ENCODE measurements at regions not wholly inside any gene's neighbourhood (a gene's known extent, or its start where the extent isn't known, plus 50 kb on each side); places are given as distances from the start of the nearest gene placed in this dataset.

GRCh38 chr9:30970812-30971211, 1413.6 kb upstream of the ACO1 start:
- BruUV-seq (replicated peaks): no TSS peak
- Histone ChIP-seq H3K4me2 (no peak overlapping the region), H4K20me1 (ENCODE audit: insufficient read depth) (no peaks in the 10 kb centered on the region), H3K4me3 (no peak overlapping the region), H3K4me1 (replicated peaks; ENCODE audit: insufficient read depth) (no peaks in the 10 kb centered on the region), H3K36me3 (ENCODE audit: low read depth) (no peaks in the 10 kb centered on the region), H3K9me3 (ENCODE audit: insufficient read depth, low read depth) (no peaks in the 10 kb centered on the region), H3K27ac (no peak overlapping the region), H3K9me2 (ENCODE audit: insufficient read depth) (no peaks in the 10 kb centered on the region), H3F3A (ENCODE audit: insufficient read depth, low read depth) (no peaks in the 10 kb centered on the region), H3K27me3 (ENCODE audit: insufficient read depth, low read depth) (no peaks in the 10 kb centered on the region), H2AFZ (no peak overlapping the region), H3K79me2 (ENCODE audit: low read depth) (no peaks in the 10 kb centered on the region)
- ChIA-PET CTCF (no interaction called here), POLR2A (ENCODE audit: unreplicated experiment) (no interaction called here)
- no peak for TF ChIP-seq EZH2 (IDR thresholded peaks at IDR 0.05; ENCODE audit: low read depth)
- no peak for TF ChIP-seq CTCF (conservative IDR thresholded peaks at IDR 0.05)
- DNase-seq: no peak
- intact Hi-C loops (cut with micrococcal nuclease; ENCODE audit: unreplicated experiment): no loop called here

- Histone ChIP-seq H2AFZ (no peak overlapping the region), H3K4me1 (replicated peaks; ENCODE audit: insufficient read depth) (no peaks in the 10 kb centered on the region), H3K27me3 (ENCODE audit: insufficient read depth, low read depth) (no peaks in the 10 kb centered on the region), H4K20me1 (ENCODE audit: insufficient read depth) (no peaks in the 10 kb centered on the region), H3K9me2 (ENCODE audit: insufficient read depth) (no peaks in the 10 kb centered on the region), H3K9me3 (ENCODE audit: insufficient read depth, low read depth) (no peaks in the 10 kb centered on the region), H3K79me2 (ENCODE audit: low read depth) (no peaks in the 10 kb centered on the region), H3F3A (ENCODE audit: insufficient read depth, low read depth) (no peaks in the 10 kb centered on the region), H3K4me2 (no peak overlapping the region), H3K36me3 (ENCODE audit: low read depth) (no peaks in the 10 kb centered on the region), H3K4me3 (no peak overlapping the region), H3K27ac (no peak overlapping the region)
- TF ChIP-seq EZH2 (IDR thresholded peaks at IDR 0.05; ENCODE audit: low read depth): no peak
- no peak for TF ChIP-seq CTCF (conservative IDR thresholded peaks at IDR 0.05)
- intact Hi-C loops (cut with micrococcal nuclease; ENCODE audit: unreplicated experiment): no loop called here
- POLR2A ChIA-PET (ENCODE audit: unreplicated experiment): no interaction called here
- DNase-seq: no peak
- BruUV-seq (replicated peaks): no TSS peak
- CTCF ChIA-PET: no interaction called here
Measured at GRCh38 chr9:30972654-30973053, 1411.8 kb upstream of the ACO1 start.

- TF ChIP-seq EZH2 (IDR thresholded peaks at IDR 0.05; ENCODE audit: low read depth): no peak
- TF ChIP-seq CTCF (conservative IDR thresholded peaks at IDR 0.05): no peak
- H3F3A ChIP-seq (ENCODE audit: insufficient read depth, low read depth): no peaks in the 10 kb centered on the region
- no peak overlapping the region for H2AFZ ChIP-seq
- no peaks in the 10 kb centered on the region for H3K9me3 ChIP-seq (ENCODE audit: insufficient read depth, low read depth)
- DNase-seq: no peak
- no peak overlapping the region for H3K4me3 ChIP-seq
- BruUV-seq (replicated peaks): no TSS peak
- H3K79me2 ChIP-seq (ENCODE audit: low read depth): no peaks in the 10 kb centered on the region
- no peaks in the 10 kb centered on the region for H3K9me2 ChIP-seq (ENCODE audit: insufficient read depth)
- H3K27me3 ChIP-seq (ENCODE audit: insufficient read depth, low read depth): no peaks in the 10 kb centered on the region
- no peaks in the 10 kb centered on the region for H4K20me1 ChIP-seq (ENCODE audit: insufficient read depth)
- H3K4me2 ChIP-seq: no peak overlapping the region
- H3K4me1 ChIP-seq (replicated peaks; ENCODE audit: insufficient read depth): no peaks in the 10 kb centered on the region
- H3K27ac ChIP-seq: no peak overlapping the region
- POLR2A ChIA-PET (ENCODE audit: unreplicated experiment): no interaction called here
- CTCF ChIA-PET: no interaction called here
- no peaks in the 10 kb centered on the region for H3K36me3 ChIP-seq (ENCODE audit: low read depth)
- intact Hi-C loops (cut with micrococcal nuclease; ENCODE audit: unreplicated experiment): no loop called here
Measured at GRCh38 chr9:30977965-30978364, 1406.5 kb upstream of the ACO1 start.

All from PC-9 (cell line).